HCT116 (cell line): ENCODE measurements at regions not wholly inside any gene's neighbourhood (a gene's known extent, or its start where the extent isn't known, plus 50 kb on each side); places are given as distances from the start of the nearest gene placed in this dataset.

Experiments used
- ATAC-seq: fragments of 200-7000 bp; cut with Tn5 transposase; 2 replicates; pipeline ENCODE4 v1.9.1; 2020; ENCODE audit warnings: mild to moderate bottlenecking, moderate library complexity
- BruUV-seq: library from RNA; stranded (reverse); fragments of 400-500 nt; replicated peaks from 2 replicates; lab custom pipeline; 2021; lab: Mats Ljungman, UMichigan
- CTCF ChIA-PET: fragments of 300-600 bp; sonication (Branson Sonifier 250); formaldehyde crosslinking; loops from one replicate; lab custom pipeline; 2021; ENCODE audit warnings: antibody characterized with exemption; lab: Charles Lee
- POLR2A ChIA-PET: fragments of 300-600, 350-600 bp; sonication (Branson Sonifier 250); formaldehyde crosslinking; loops from one replicate; lab custom pipeline; 2021; ENCODE audit warnings: antibody characterized with exemption; lab: Charles Lee
- RAD21 ChIA-PET, 2 experiments: fragments of 300-600 bp; sonication (Branson Sonifier 250); formaldehyde crosslinking; loops; one replicate each; lab custom pipeline; 2023; ENCODE audit warnings: low total read pairs in 2 of 2; ENCODE audit not compliant: uncharacterized antibody in 2 of 2, unreplicated experiment in 2 of 2, low non-redundant PET in 1 of 2; lab: Charles Lee
- DNase-seq: peaks from one replicate; pipeline ENCODE4 v3.0.0-alpha.2; 2010; ENCODE audit warnings: low read depth, low spot score
- H2AFZ ChIP-seq: fragments of 200-600 bp; shearing (Covaris generic), sonication (generic); 2 replicates; pipeline ENCODE4 v1.6.1; 2017; ENCODE audit warnings: low read depth, mixed run types, mixed read lengths, antibody characterized with exemption, low read length; ENCODE audit not compliant: poor library complexity, severe bottlenecking
- H3K27ac ChIP-seq: 2 replicates; pipeline ENCODE4 v1.5.1; 2012; ENCODE audit warnings: low read depth, low read length
- H3K27me3 ChIP-seq: fragments of 200-600 bp; sonication (generic); 2 replicates; pipeline ENCODE4 v1.6.1; 2016; ENCODE audit warnings: mixed run types, low read length, mixed read lengths; ENCODE audit not compliant: insufficient read depth
- H3K36me3 ChIP-seq, 2 experiments: fragments of 200-500 bp in 1 of 2; fragments of 200-600 bp in 1 of 2; sonication (Bioruptor generic) in 1 of 2; sonication (generic) in 1 of 2; 2 replicates each; pipeline versions ENCODE4 v1.5.1 to v1.6.1; 2014 to 2016; ENCODE audit warnings: low read length in 2 of 2, inconsistent platforms in 1 of 2, mixed read lengths in 1 of 2, mixed run types in 1 of 2; ENCODE audit not compliant: insufficient read depth in 2 of 2, control insufficient read depth in 1 of 2
- H3K4me1 ChIP-seq, 2 experiments: fragments of 200-600 bp in 1 of 2; sonication (generic) in 1 of 2; 2 replicates each; pipeline versions ENCODE4 v1.5.1 to v1.6.1; 2012 to 2017; ENCODE audit warnings: low read length in 2 of 2, inconsistent platforms in 1 of 2, mild to moderate bottlenecking in 1 of 2, mixed read lengths in 1 of 2, mixed run types in 1 of 2, moderate library complexity in 1 of 2; ENCODE audit not compliant: insufficient read depth in 2 of 2, control insufficient read depth in 1 of 2
- H3K4me2 ChIP-seq: fragments of 200-600 bp; sonication (generic); 2 replicates; pipeline ENCODE4 v1.6.1; 2017; ENCODE audit warnings: mixed run types, low read length, mixed read lengths
- H3K4me3 ChIP-seq, 2 experiments: fragments of 200-600 bp in 1 of 2; sonication (generic) in 1 of 2; replicated peaks in 1 of 2; 2 replicates each; pipeline ENCODE4 v1.5.1; 2011 to 2016; ENCODE audit warnings: low read length in 2 of 2, control low read depth in 1 of 2, low read depth in 1 of 2, mild to moderate bottlenecking in 1 of 2, mixed read lengths in 1 of 2, mixed run types in 1 of 2
- H3K79me2 ChIP-seq: fragments of 200-600 bp; sonication (generic); 2 replicates; pipeline ENCODE4 v1.6.1; 2017; ENCODE audit warnings: mild to moderate bottlenecking, mixed run types, low read length, moderate library complexity, mixed read lengths; ENCODE audit not compliant: insufficient read depth
- H3K9ac ChIP-seq: fragments of 200-600 bp; sonication (generic); 2 replicates; pipeline ENCODE4 v1.6.1; 2016; ENCODE audit warnings: low read length, mixed read lengths
- H3K9me2 ChIP-seq: fragments of 200-600 bp; sonication (generic), shearing (Covaris generic); 2 replicates; pipeline ENCODE4 v1.6.1; 2017; ENCODE audit warnings: mixed run types, mild to moderate bottlenecking, moderate library complexity; ENCODE audit not compliant: insufficient read depth
- H3K9me3 ChIP-seq, 2 experiments: fragments of 200-500 bp in 1 of 2; fragments of 200-600 bp in 1 of 2; sonication (Bioruptor generic) in 1 of 2; sonication (generic) in 1 of 2; 2 replicates each; pipeline ENCODE4 v1.6.1; 2014 to 2017; ENCODE audit warnings: low read length in 2 of 2, mixed read lengths in 2 of 2, inconsistent platforms in 1 of 2, low read depth in 1 of 2, mild to moderate bottlenecking in 1 of 2, mixed run types in 1 of 2, moderate library complexity in 1 of 2; ENCODE audit not compliant: control insufficient read depth in 1 of 2, insufficient read depth in 1 of 2
- H4K20me1 ChIP-seq: fragments of 200-600 bp; sonication (generic), shearing (Covaris generic); 2 replicates; pipeline ENCODE4 v1.6.1; 2017; ENCODE audit warnings: mixed run types, mild to moderate bottlenecking, moderate library complexity; ENCODE audit not compliant: insufficient read depth
- CBX3 ChIP-seq: IDR thresholded peaks from 2 replicates; pipeline ENCODE4 v1.6.1; 2012; ENCODE audit warnings: low read depth
- ELF1 ChIP-seq: IDR thresholded peaks from 2 replicates; pipeline ENCODE4 v1.6.1; 2012; ENCODE audit warnings: low read depth, borderline replicate concordance
- EZH2 ChIP-seq: fragments of 200-600 bp; sonication (generic); IDR thresholded peaks from 2 replicates; pipeline ENCODE4 v1.6.1; 2017; ENCODE audit warnings: antibody characterized with exemption, mixed run types
- POLR2A ChIP-seq: IDR thresholded peaks from 2 replicates; pipeline ENCODE4 v1.7.0; 2011; ENCODE audit warnings: borderline replicate concordance; ENCODE audit not compliant: insufficient read depth, insufficient read length; ENCODE audit errors: extremely low read depth
- REST ChIP-seq: IDR thresholded peaks from 2 replicates; pipeline ENCODE4 v1.6.1; 2012; ENCODE audit warnings: low read depth
- SIN3A ChIP-seq: IDR thresholded peaks from 2 replicates; pipeline ENCODE4 v1.6.1; 2012; ENCODE audit warnings: low read depth
- SP1 ChIP-seq: IDR thresholded peaks from 2 replicates; pipeline ENCODE4 v1.6.1; 2012; ENCODE audit warnings: low read depth
- SRF ChIP-seq: IDR thresholded peaks from 2 replicates; pipeline ENCODE4 v1.6.1; 2012; ENCODE audit warnings: low read depth
- YY1 ChIP-seq: IDR thresholded peaks from 2 replicates; pipeline ENCODE4 v1.6.1; 2011; ENCODE audit warnings: low read length, low read depth, moderate library complexity, mild to moderate bottlenecking; ENCODE audit not compliant: insufficient replicate concordance; ENCODE audit errors: extremely low read depth
- ZFX ChIP-seq: fragments of 450-650 bp; IDR thresholded peaks from 2 replicates; pipeline ENCODE4 v1.6.1; 2017
- ZNF274 ChIP-seq: fragments of 200-500 bp; sonication (Bioruptor generic); IDR thresholded peaks from 2 replicates; pipeline ENCODE4 v1.6.1; 2014; ENCODE audit warnings: mild to moderate bottlenecking, low read depth, low read length, inconsistent platforms
- intact Hi-C: fragments of 100-400 bp; cut with micrococcal nuclease; formaldehyde crosslinking; loops from 2 replicates; pipeline ENCODE4 v1.10.0; 2022

DNA sequence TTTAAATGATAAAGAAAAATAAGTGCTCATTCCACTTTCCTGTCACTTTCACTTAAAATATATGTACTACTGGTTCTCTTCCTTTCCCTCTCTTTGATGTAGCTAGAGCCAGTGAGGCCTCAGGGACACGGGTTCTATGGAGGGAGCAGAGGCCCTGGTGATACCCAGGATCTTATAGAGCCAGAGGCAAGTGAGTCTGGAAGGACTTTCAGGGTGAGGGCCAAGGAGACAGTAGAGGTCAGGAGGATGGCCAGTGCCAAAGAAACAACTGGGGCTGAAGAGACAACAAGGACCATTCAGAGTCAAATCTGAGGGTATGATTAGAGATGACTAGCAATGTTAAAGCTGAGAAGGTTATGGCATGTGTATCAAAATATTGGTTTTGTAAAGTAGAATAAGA, 124.1 kb upstream of the GOLGA6L6 start:
- Histone ChIP-seq H3K4me3 (no peak overlapping the region), H4K20me1 (no peaks in the 10 kb centered on the region), H3K27me3 (no peaks in the 10 kb centered on the region), H3K9me3 (peaks cover 12 to 22% of the 10 kb centered on the region in 2 experiments; a peak in 3 of 4 replicates), H3K9me2 (no peaks in the 10 kb centered on the region), H3K9ac (no peak overlapping the region), H3K79me2 (no peaks in the 10 kb centered on the region), H3K27ac (no peak overlapping the region), H3K4me1 (no peaks in the 10 kb centered on the region), H3K36me3 (no peaks in the 10 kb centered on the region), H3K4me2 (no peak overlapping the region), H2AFZ (no peak overlapping the region)
- ATAC-seq, result no peak
- CTCF ChIA-PET, result no interaction called here
- intact Hi-C loops, result no loop called here
- TF ChIP-seq EZH2, result no peak
- no peak for TF ChIP-seq REST
- no peak for TF ChIP-seq YY1
- TF ChIP-seq ZFX, result no peak
- TF ChIP-seq CBX3, result no peak
- TF ChIP-seq ZNF274, result no peak
- TF ChIP-seq ELF1, result no peak
- no peak for TF ChIP-seq SIN3A
- TF ChIP-seq SP1, result no peak
- no peak for TF ChIP-seq SRF
- TF ChIP-seq POLR2A, result no peak
- RAD21 ChIA-PET, result no interaction called here
- no peak for DNase-seq
- no TSS peak for BruUV-seq
- POLR2A ChIA-PET, result no interaction called here
